ENCODE measurements at regions not wholly inside any gene's neighbourhood (a gene's known extent, or its start where the extent isn't known, plus 50 kb on each side); places are given as distances from the start of the nearest gene placed in this dataset.

DNA sequence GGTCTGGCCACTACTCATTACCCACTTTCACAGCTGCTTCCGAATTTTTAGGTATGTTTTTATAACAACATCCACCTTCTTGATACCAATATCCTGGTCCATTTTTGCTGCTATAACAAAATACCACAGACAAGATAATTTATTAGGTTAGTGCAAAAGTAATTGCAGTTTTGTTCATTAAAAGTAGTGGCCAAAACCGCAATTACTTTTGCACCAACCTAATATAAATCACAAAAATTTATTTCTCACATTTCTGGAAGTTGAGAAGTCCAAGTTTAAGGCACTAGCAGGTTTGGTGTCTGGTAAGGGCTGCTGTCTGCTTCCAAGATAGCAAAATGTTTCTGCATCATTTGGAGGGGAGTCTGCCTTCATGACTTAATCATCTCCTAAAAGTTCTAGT, 624.7 kb upstream of the ALCAM start:
- Histone ChIP-seq H3K4me3 (ENCODE audit: low read length) (no peak overlapping the region), H3K27ac (ENCODE audit: low read length) (no peak overlapping the region), H3F3A (ENCODE audit: insufficient read depth, low read length) (no peaks in the 10 kb centered on the region), H3K27me3 (replicated peaks; ENCODE audit: insufficient read depth, low read length) (no peaks in the 10 kb centered on the region), H3K4me1 (ENCODE audit: low read length) (no peaks in the 10 kb centered on the region), H3K36me3 (replicated peaks; ENCODE audit: insufficient read depth, low read length) (no peaks in the 10 kb centered on the region), H3K79me2 (ENCODE audit: low read length) (no peaks in the 10 kb centered on the region), H2AFZ (ENCODE audit: low read length) (no peak overlapping the region), H3K4me2 (ENCODE audit: low read depth, low read length) (no peak overlapping the region), H3K9ac (ENCODE audit: low read length) (no peak overlapping the region), H4K20me1 (ENCODE audit: insufficient read depth, low read length) (no peaks in the 10 kb centered on the region), H3K9me2 (replicated peaks; ENCODE audit: insufficient read depth, low read length) (no peaks in the 10 kb centered on the region), H3K9me3 (replicated peaks; ENCODE audit: insufficient read depth, low read length) (no peaks in the 10 kb centered on the region)
- DNase-seq = no peak
- TF ChIP-seq EZH2 (optimal IDR thresholded peaks at IDR 0.05; ENCODE audit: low read depth, low read length) (no peak), EZH2phosphoT487 (IDR thresholded peaks at IDR 0.05; ENCODE audit: low read length) (no peak)
- TF ChIP-seq, protein P1, sequence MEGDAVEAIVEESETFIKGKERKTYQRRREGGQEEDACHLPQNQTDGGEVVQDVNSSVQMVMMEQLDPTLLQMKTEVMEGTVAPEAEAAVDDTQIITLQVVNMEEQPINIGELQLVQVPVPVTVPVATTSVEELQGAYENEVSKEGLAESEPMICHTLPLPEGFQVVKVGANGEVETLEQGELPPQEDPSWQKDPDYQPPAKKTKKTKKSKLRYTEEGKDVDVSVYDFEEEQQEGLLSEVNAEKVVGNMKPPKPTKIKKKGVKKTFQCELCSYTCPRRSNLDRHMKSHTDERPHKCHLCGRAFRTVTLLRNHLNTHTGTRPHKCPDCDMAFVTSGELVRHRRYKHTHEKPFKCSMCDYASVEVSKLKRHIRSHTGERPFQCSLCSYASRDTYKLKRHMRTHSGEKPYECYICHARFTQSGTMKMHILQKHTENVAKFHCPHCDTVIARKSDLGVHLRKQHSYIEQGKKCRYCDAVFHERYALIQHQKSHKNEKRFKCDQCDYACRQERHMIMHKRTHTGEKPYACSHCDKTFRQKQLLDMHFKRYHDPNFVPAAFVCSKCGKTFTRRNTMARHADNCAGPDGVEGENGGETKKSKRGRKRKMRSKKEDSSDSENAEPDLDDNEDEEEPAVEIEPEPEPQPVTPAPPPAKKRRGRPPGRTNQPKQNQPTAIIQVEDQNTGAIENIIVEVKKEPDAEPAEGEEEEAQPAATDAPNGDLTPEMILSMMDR (IDR thresholded peaks at IDR 0.05; ENCODE audit: low read length) = no peak

DNA sequence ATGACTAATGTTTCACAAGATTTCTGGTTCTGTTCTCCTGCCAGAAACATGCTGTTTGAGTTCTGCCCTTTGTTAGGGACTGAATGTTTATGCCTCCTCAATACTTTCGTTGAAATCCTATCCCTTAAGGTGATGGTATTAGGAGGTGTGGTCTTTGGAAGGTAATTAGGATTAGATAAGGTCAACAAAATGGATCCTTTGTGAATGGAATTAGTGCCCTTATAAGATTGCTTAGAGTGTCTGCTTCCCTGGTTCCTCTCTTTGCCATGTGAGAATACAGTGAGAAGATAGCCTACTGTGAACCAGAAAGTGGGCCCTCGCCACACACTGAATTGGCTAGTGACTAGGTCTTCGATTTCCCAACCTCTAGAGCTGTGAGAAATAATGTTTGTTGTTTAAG, 621.4 kb upstream of the ALCAM start:
- no peak overlapping the region for H2AFZ ChIP-seq (ENCODE audit: low read length)
- DNase-seq = no peak
- TF ChIP-seq, protein P1 (IDR thresholded peaks at IDR 0.05; ENCODE audit: low read length) = no peak
- TF ChIP-seq EZH2phosphoT487 (IDR thresholded peaks at IDR 0.05; ENCODE audit: low read length) = no peak
- no peak for TF ChIP-seq EZH2 (optimal IDR thresholded peaks at IDR 0.05; ENCODE audit: low read depth, low read length)

DNA sequence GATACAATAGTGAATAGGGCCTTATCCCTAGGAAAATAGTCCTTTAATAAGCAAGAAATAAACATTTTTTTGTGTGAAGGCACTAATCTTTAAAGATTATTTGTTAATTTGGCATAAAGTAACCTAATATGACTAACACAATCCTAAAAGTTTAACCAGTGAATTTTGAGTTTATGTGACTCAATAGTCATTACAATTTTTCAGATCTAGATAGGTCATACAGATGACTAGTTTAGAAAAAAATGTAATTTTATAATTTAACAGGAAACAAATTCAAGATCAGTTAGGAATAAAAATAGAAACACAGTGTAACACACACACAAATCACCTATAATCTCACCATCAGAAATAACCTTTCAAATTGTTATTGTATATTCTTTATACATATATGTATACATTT, 620.7 kb upstream of the ALCAM start:
- Histone ChIP-seq H3K36me3 (replicated peaks; ENCODE audit: insufficient read depth, low read length) (no peaks in the 10 kb centered on the region), H3K27me3 (replicated peaks; ENCODE audit: insufficient read depth, low read length) (no peaks in the 10 kb centered on the region), H3F3A (ENCODE audit: insufficient read depth, low read length) (peaks cover 5% of the 10 kb centered on the region; the same call in 1 of the 2 replicates), H2AFZ (ENCODE audit: low read length) (no peak overlapping the region), H3K9me2 (replicated peaks; ENCODE audit: insufficient read depth, low read length) (no peaks in the 10 kb centered on the region), H3K4me3 (ENCODE audit: low read length) (no peak overlapping the region), H3K4me1 (ENCODE audit: low read length) (0 out of 2 replicates have a peak, but pooled peaks cover 6% of the 10 kb centered on the region), H3K79me2 (ENCODE audit: low read length) (no peaks in the 10 kb centered on the region), H3K27ac (ENCODE audit: low read length) (no peak overlapping the region), H3K9ac (ENCODE audit: low read length) (no peak overlapping the region), H4K20me1 (ENCODE audit: insufficient read depth, low read length) (no peaks in the 10 kb centered on the region), H3K9me3 (replicated peaks; ENCODE audit: insufficient read depth, low read length) (no peaks in the 10 kb centered on the region), H3K4me2 (ENCODE audit: low read depth, low read length) (no peak overlapping the region)
- DNase-seq = no peak
- TF ChIP-seq, protein P1 (IDR thresholded peaks at IDR 0.05; ENCODE audit: low read length) = no peak
- TF ChIP-seq EZH2phosphoT487 (IDR thresholded peaks at IDR 0.05; ENCODE audit: low read length) = no peak
- TF ChIP-seq EZH2 (optimal IDR thresholded peaks at IDR 0.05; ENCODE audit: low read depth, low read length) = no peak

More for the DNA sequence above, 621.4 kb upstream of the ALCAM start:
- Histone ChIP-seq H3F3A (ENCODE audit: insufficient read depth, low read length) (no peaks in the 10 kb centered on the region), H3K9me3 (replicated peaks; ENCODE audit: insufficient read depth, low read length) (no peaks in the 10 kb centered on the region), H4K20me1 (ENCODE audit: insufficient read depth, low read length) (no peaks in the 10 kb centered on the region), H3K4me2 (ENCODE audit: low read depth, low read length) (no peak overlapping the region), H3K9ac (ENCODE audit: low read length) (no peak overlapping the region), H3K9me2 (replicated peaks; ENCODE audit: insufficient read depth, low read length) (no peaks in the 10 kb centered on the region), H3K27ac (ENCODE audit: low read length) (no peak overlapping the region), H3K4me1 (ENCODE audit: low read length) (0 out of 2 replicates have a peak, but pooled peaks cover 5% of the 10 kb centered on the region), H3K4me3 (ENCODE audit: low read length) (no peak overlapping the region), H3K27me3 (replicated peaks; ENCODE audit: insufficient read depth, low read length) (no peaks in the 10 kb centered on the region), H3K79me2 (ENCODE audit: low read length) (no peaks in the 10 kb centered on the region), H3K36me3 (replicated peaks; ENCODE audit: insufficient read depth, low read length) (no peaks in the 10 kb centered on the region)

All from MM.1S (cell line).